SKM-1 treated with dmso at 0.1 percent for 144 hours (cell line): ENCODE measurements at regions not wholly inside any gene's neighbourhood (a gene's known extent, or its start where the extent isn't known, plus 50 kb on each side); places are given as distances from the start of the nearest gene placed in this dataset.

Source experiments
- DNase-seq: peaks from one replicate; lab custom pipeline; 2025; ENCODE audit not compliant: unreplicated experiment; lab: John Stamatoyannopoulos, UW

GRCh38 chr15:62567501-62567900 is 402.4 kb upstream of the C2CD4B start:
- no peak for DNase-seq

- no peak for DNase-seq
These were observed 402.9 kb upstream of the C2CD4B start for GRCh38 chr15:62568004-62568403.

- DNase-seq: no peak
These were observed 403.6 kb upstream of the C2CD4B start for GRCh38 chr15:62568702-62569101.

- DNase-seq: peak; percentile 73
These were observed 404.6 kb upstream of the C2CD4B start for GRCh38 chr15:62569460-62570404.

GRCh38 chr15:62570405-62570783 is 405.3 kb upstream of the C2CD4B start:
- DNase-seq: no peak

- no peak for DNase-seq
These were observed 406.0 kb upstream of the C2CD4B start for GRCh38 chr15:62571072-62571471.

- DNase-seq: no peak
These were observed 407.7 kb upstream of the C2CD4B start for GRCh38 chr15:62572797-62573196.

GRCh38 chr15:62573876-62574275 is 408.8 kb upstream of the C2CD4B start:
- no peak for DNase-seq

- DNase-seq: no peak
These were observed 413.5 kb upstream of the C2CD4B start for GRCh38 chr15:62578546-62578945.

GRCh38 chr15:62578960-62579359 is 413.9 kb upstream of the C2CD4B start:
- no peak for DNase-seq

GRCh38 chr15:62579842-62580241 is 414.8 kb upstream of the C2CD4B start:
- DNase-seq: no peak

- no peak for DNase-seq
These were observed 417.5 kb upstream of the C2CD4B start for GRCh38 chr15:62582580-62582979.

- no peak for DNase-seq
These were observed 419.5 kb upstream of the C2CD4B start for GRCh38 chr15:62584301-62585235.

- DNase-seq: no peak
These were observed 424.0 kb upstream of the C2CD4B start for GRCh38 chr15:62588938-62589670.

GRCh38 chr15:62591842-62592838 is 427.1 kb upstream of the C2CD4B start:
- no peak for DNase-seq

GRCh38 chr15:62592920-62593319 is 427.8 kb upstream of the C2CD4B start:
- DNase-seq: no peak

- DNase-seq: no peak
These were observed 428.8 kb upstream of the C2CD4B start for GRCh38 chr15:62593681-62594399.

- no peak for DNase-seq
These were observed 433.1 kb upstream of the C2CD4B start for GRCh38 chr15:62598217-62598616.
